H1 (cell line): ENCODE measurements at regions not wholly inside any gene's neighbourhood (a gene's known extent, or its start where the extent isn't known, plus 50 kb on each side); places are given as distances from the start of the nearest gene placed in this dataset.

ENCODE experiments used
- CTCF ChIA-PET: fragments of 300-600 bp; sonication (Branson Sonifier 250); formaldehyde crosslinking; loops from one replicate; lab custom pipeline; 2021; ENCODE audit not compliant: partially characterized antibody; lab: Charles Lee
- POLR2A ChIA-PET: fragments of 300-600 bp; sonication (Branson Sonifier 250); formaldehyde crosslinking; loops from one replicate; lab custom pipeline; 2021; ENCODE audit warnings: inconsistent platforms; ENCODE audit not compliant: partially characterized antibody; lab: Charles Lee
- DNase-seq, 2 experiments: peaks; one replicate each; pipeline versions ENCODE4 v3.0.0 to v3.0.0-alpha.2; 2010 to 2022; ENCODE audit warnings: low spot score in 2 of 2, low read depth in 1 of 2, mixed read lengths in 1 of 2
- FAIRE-seq: peaks from 2 replicates; lab custom pipeline; 2011; peaks lifted over from hg19 to GRCh38; lab: Jason Lieb, UNC
- H2AFZ ChIP-seq: 2 replicates; pipeline ENCODE4 v1.8.1; 2012; ENCODE audit warnings: low read length, inconsistent platforms
- H2AK5ac ChIP-seq: 2 replicates; pipeline ENCODE4 v1.6.1; 2013; ENCODE audit warnings: low read depth, low read length
- H2BK120ac ChIP-seq: replicated peaks from 2 replicates; pipeline ENCODE3; 2013; ENCODE audit warnings: low read depth, low read length, inconsistent platforms
- H2BK12ac ChIP-seq: 2 replicates; pipeline ENCODE4 v1.6.1; 2013; ENCODE audit warnings: low read depth, low read length
- H2BK15ac ChIP-seq: 2 replicates; pipeline ENCODE4 v1.6.1; 2013; ENCODE audit warnings: low read length
- H2BK20ac ChIP-seq: 2 replicates; pipeline ENCODE4 v1.6.1; 2013; ENCODE audit warnings: low read length
- H2BK5ac ChIP-seq: 2 replicates; pipeline ENCODE4 v1.6.1; 2013; ENCODE audit warnings: low read depth, low read length
- H3K14ac ChIP-seq: 2 replicates; pipeline ENCODE4 v1.6.1; 2013; ENCODE audit warnings: inconsistent platforms; ENCODE audit not compliant: insufficient read length
- H3K18ac ChIP-seq: 2 replicates; pipeline ENCODE4 v1.6.1; 2013; ENCODE audit warnings: low read length; ENCODE audit errors: extremely low read depth
- H3K23ac ChIP-seq: 2 replicates; pipeline ENCODE4 v1.6.1; 2013; ENCODE audit warnings: inconsistent platforms; ENCODE audit not compliant: insufficient read length
- H3K23me2 ChIP-seq: 2 replicates; pipeline ENCODE4 v1.6.1; 2013; ENCODE audit warnings: low read depth, low read length
- H3K27ac ChIP-seq: 2 replicates; pipeline ENCODE4 v1.6.1; 2011; ENCODE audit warnings: low read depth, low read length, inconsistent platforms
- H3K27me3 ChIP-seq, 4 experiments: replicated peaks in 1 of 4; 1 replicate in 1 of 4; 2 replicates in 3 of 4; pipeline versions ENCODE4 v1.6.1 to v1.8.1; 2011 to 2013; ENCODE audit warnings: low read length in 3 of 4, mild to moderate bottlenecking in 3 of 4, inconsistent platforms in 2 of 4, mixed read lengths in 2 of 4, moderate library complexity in 1 of 4; ENCODE audit not compliant: control insufficient read depth in 3 of 4, insufficient read depth in 3 of 4; ENCODE audit errors: extremely low read depth in 1 of 4
- H3K36me3 ChIP-seq, 4 experiments: 2 replicates each; pipeline versions ENCODE4 v1.6.1 to v1.8.1; 2011 to 2013; ENCODE audit warnings: mild to moderate bottlenecking in 4 of 4, low read length in 3 of 4, moderate library complexity in 2 of 4, control low read depth in 1 of 4, inconsistent platforms in 1 of 4; ENCODE audit not compliant: insufficient read depth in 4 of 4, control insufficient read depth in 2 of 4
- H3K4ac ChIP-seq: replicated peaks from 2 replicates; pipeline ENCODE3; 2013; ENCODE audit warnings: low read length, low read depth, mixed read lengths, inconsistent platforms; ENCODE audit not compliant: insufficient read length
- H3K4me1 ChIP-seq, 4 experiments: replicated peaks in 1 of 4; 1 replicate in 1 of 4; 2 replicates in 3 of 4; pipeline versions ENCODE4 v1.6.1 to v1.8.1; 2011 to 2013; ENCODE audit warnings: low read length in 3 of 4, inconsistent platforms in 2 of 4, mixed read lengths in 1 of 4; ENCODE audit not compliant: insufficient read depth in 4 of 4, control insufficient read depth in 3 of 4
- H3K4me2 ChIP-seq, 2 experiments: 2 replicates each; pipeline versions ENCODE4 v1.6.1 to v1.8.1; 2011 to 2013; ENCODE audit warnings: low read depth in 2 of 2, low read length in 2 of 2, control low read depth in 1 of 2, inconsistent platforms in 1 of 2, mild to moderate bottlenecking in 1 of 2; ENCODE audit not compliant: insufficient read depth in 1 of 2
- H3K4me3 ChIP-seq, 4 experiments: fragments of 200-600, 300-600 bp in 1 of 4; sonication (generic), shearing (Covaris generic), sonication (Bioruptor Twin) in 1 of 4; 2 replicates each; pipeline versions ENCODE4 v1.5.1 to v1.8.1; 2011 to 2016; ENCODE audit warnings: low read length in 4 of 4, low read depth in 3 of 4, control low read depth in 2 of 4, inconsistent platforms in 2 of 4, mild to moderate bottlenecking in 2 of 4, mixed read lengths in 1 of 4, moderate library complexity in 1 of 4; ENCODE audit not compliant: insufficient read depth in 2 of 4; ENCODE audit errors: extremely low read depth in 1 of 4
- H3K56ac ChIP-seq: replicated peaks from 2 replicates; pipeline ENCODE3; 2013; ENCODE audit warnings: low read depth, mild to moderate bottlenecking, mixed read lengths, low read length, inconsistent platforms; ENCODE audit not compliant: insufficient read length
- H3K79me1 ChIP-seq: 2 replicates; pipeline ENCODE4 v1.6.1; 2013; ENCODE audit warnings: low read depth, low read length, control low read depth
- H3K79me2 ChIP-seq, 2 experiments: 2 replicates each; pipeline versions ENCODE4 v1.6.1 to v1.8.1; 2012 to 2013; ENCODE audit warnings: low read length in 2 of 2, mild to moderate bottlenecking in 2 of 2, inconsistent platforms in 1 of 2; ENCODE audit not compliant: insufficient read depth in 2 of 2, control insufficient read depth in 1 of 2
- H3K9ac ChIP-seq, 4 experiments: replicated peaks in 1 of 4; 1 replicate in 1 of 4; 2 replicates in 3 of 4; pipeline versions ENCODE4 v1.6.1 to v1.8.1; 2011 to 2013; ENCODE audit warnings: low read depth in 3 of 4, low read length in 3 of 4, control low read depth in 2 of 4, mild to moderate bottlenecking in 2 of 4, moderate library complexity in 2 of 4, inconsistent platforms in 1 of 4; ENCODE audit errors: extremely low read depth in 1 of 4
- H3K9me3 ChIP-seq, 2 experiments: 2 replicates each; pipeline versions ENCODE4 v1.6.1 to v1.8.1; 2012 to 2013; ENCODE audit warnings: mild to moderate bottlenecking in 2 of 2, moderate library complexity in 2 of 2, control low read depth in 1 of 2, inconsistent platforms in 1 of 2, low read depth in 1 of 2, low read length in 1 of 2, mixed read lengths in 1 of 2; ENCODE audit not compliant: insufficient read depth in 2 of 2
- H4K20me1 ChIP-seq, 2 experiments: replicated peaks in 1 of 2; 2 replicates each; pipeline versions ENCODE3 to v1.8.1; 2011 to 2013; ENCODE audit warnings: inconsistent platforms in 2 of 2, low read length in 2 of 2, mild to moderate bottlenecking in 1 of 2; ENCODE audit not compliant: insufficient read depth in 2 of 2, control insufficient read depth in 1 of 2
- H4K5ac ChIP-seq: 2 replicates; pipeline ENCODE4 v1.6.1; 2013; ENCODE audit warnings: low read length, low read depth, mixed read lengths, inconsistent platforms; ENCODE audit not compliant: insufficient read length
- H4K8ac ChIP-seq: 2 replicates; pipeline ENCODE4 v1.8.0; 2013; ENCODE audit warnings: mild to moderate bottlenecking, moderate library complexity, low read length, inconsistent platforms; ENCODE audit not compliant: insufficient read depth; ENCODE audit errors: extremely low read depth
- H4K91ac ChIP-seq: replicated peaks from 2 replicates; pipeline ENCODE3; 2013; ENCODE audit warnings: low read length, mixed read lengths, inconsistent platforms; ENCODE audit not compliant: insufficient read length
- SUZ12 ChIP-seq: fragments of 200-600 bp; sonication (generic); IDR thresholded peaks from 2 replicates; pipeline ENCODE4 v1.6.1; 2012; ENCODE audit warnings: mild to moderate bottlenecking, inconsistent platforms, low read length, moderate library complexity, mixed read lengths
- TAF1 ChIP-seq: IDR thresholded peaks from 2 replicates; pipeline ENCODE4 v1.6.1; 2011; ENCODE audit warnings: mild to moderate bottlenecking, low read depth, low read length
- WGBS, 2 experiments: shearing (Covaris generic) in 1 of 2; methylation state at CpG; one replicate each; pipeline versions ENCODE4 v1.1.6 to v1.1.7; 2013 to 2015; ENCODE audit warnings: low lambda C conversion rate in 2 of 2, mixed read lengths in 2 of 2, inconsistent platforms in 1 of 2, low coverage in 1 of 2, missing lambda C conversion rate in 1 of 2; ENCODE audit not compliant: insufficient replicate concordance in 2 of 2, insufficient coverage in 1 of 2, insufficient read length in 1 of 2; ENCODE audit errors: extremely low coverage in 1 of 2, missing lambda C conversion rate in 1 of 2; 5-methylcytosine and 5-hydroxymethylcytosine counted together

DNA sequence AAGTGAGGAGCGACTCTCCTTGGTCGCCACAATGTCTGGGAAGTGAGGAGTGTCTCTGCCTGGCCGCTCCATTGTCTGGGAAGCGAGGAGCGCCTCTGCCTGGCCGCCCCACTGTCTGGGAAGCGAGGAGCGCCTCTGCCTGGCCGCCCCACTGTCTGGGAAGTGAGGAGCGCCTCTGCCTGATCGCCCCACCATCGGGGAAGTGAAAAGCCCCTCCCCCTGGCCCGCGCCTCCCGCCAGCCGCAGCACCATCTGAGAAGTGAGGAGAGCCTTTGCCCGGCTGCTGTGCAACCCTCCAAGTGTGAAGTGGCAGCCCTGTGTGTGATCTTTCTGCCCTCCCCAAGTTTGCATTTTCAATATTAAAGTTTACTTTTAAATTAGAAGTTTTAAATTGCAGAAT, 95.0 kb upstream of the PPP2R5A start:
- Histone ChIP-seq H3K56ac (no peak overlapping the region), H2BK12ac (no peak overlapping the region), H3K23me2 (no peaks in the 10 kb centered on the region), H3K79me2 (no peaks in the 10 kb centered on the region), H3K4me1 (no peaks in the 10 kb centered on the region), H4K8ac (no peak overlapping the region), H2AK5ac (no peak overlapping the region), H3K23ac (no peak overlapping the region), H2BK15ac (no peak overlapping the region), H3K27ac (no peak overlapping the region), H3K18ac (no peak overlapping the region), H2BK120ac (no peak overlapping the region), H3K79me1 (no peaks in the 10 kb centered on the region), H4K5ac (no peak overlapping the region), H3K36me3 (no peaks in the 10 kb centered on the region), H2BK5ac (no peak overlapping the region), H3K27me3 (no peaks in the 10 kb centered on the region), H2AFZ (no peak overlapping the region), H3K14ac (no peak overlapping the region), H4K20me1 (no peaks in the 10 kb centered on the region), H3K4me3 (no peak overlapping the region), H4K91ac (no peak overlapping the region), H2BK20ac (no peak overlapping the region), H3K4ac (no peak overlapping the region), H3K4me2 (no peak overlapping the region; a peak in 1 of 4 replicates), H3K9ac (no peak overlapping the region), H3K9me3 (peaks cover 3 to 6% of the 10 kb centered on the region in 2 experiments; a peak in 1 of 4 replicates)
- WGBS, 2 experiments = 84% methylated on average over 13 of the region's 17 CpGs; no CpG with 5 or more reads in 1 of the 2 experiments
- POLR2A ChIA-PET = no interaction called here
- CTCF ChIA-PET = interaction anchor here (0.7 kb wide), 1 partner anchor 323 kb away, joined by 3 read pairs; no protein-coding TSS in a partner anchor
- peak in 1 of 2 experiments; percentile 54 for DNase-seq
- TF ChIP-seq TAF1 (no peak), SUZ12 (no peak)
- no peak for FAIRE-seq
